H1 (cell line): ENCODE measurements at regions not wholly inside any gene's neighbourhood (a gene's known extent, or its start where the extent isn't known, plus 50 kb on each side); places are given as distances from the start of the nearest gene placed in this dataset.

Experiments
- CTBP2 ChIP-seq: IDR thresholded peaks from 2 replicates; pipeline ENCODE4 v1.7.0; 2011; ENCODE audit warnings: borderline replicate concordance, mild to moderate bottlenecking, moderate library complexity, mixed read lengths, low read length; ENCODE audit not compliant: insufficient read depth, insufficient read length
- GABPA ChIP-seq: IDR thresholded peaks from 2 replicates; pipeline ENCODE4 v1.6.1; 2011; ENCODE audit warnings: mild to moderate bottlenecking, low read length, moderate library complexity, borderline replicate concordance; ENCODE audit not compliant: insufficient read depth
- HDAC2 ChIP-seq, 2 experiments: fragments of 300-600 bp in 1 of 2; sonication (generic) in 1 of 2; IDR thresholded peaks; 2 replicates each; pipeline ENCODE4 v1.6.1; 2011 to 2012; ENCODE audit warnings: low read depth in 2 of 2, low read length in 2 of 2, mild to moderate bottlenecking in 2 of 2, moderate library complexity in 2 of 2, borderline replicate concordance in 1 of 2, inconsistent platforms in 1 of 2
- POLR2AphosphoS5 ChIP-seq: IDR thresholded peaks from 2 replicates; pipeline ENCODE4 v1.6.1; 2011; ENCODE audit warnings: low read depth, low read length
- SIX5 ChIP-seq: IDR thresholded peaks from 2 replicates; pipeline ENCODE4 v1.6.1; 2011; ENCODE audit warnings: mild to moderate bottlenecking, low read depth, low read length
- SP1 ChIP-seq: IDR thresholded peaks from 2 replicates; pipeline ENCODE4 v1.6.1; 2011; ENCODE audit warnings: low read depth, low read length
- TCF12 ChIP-seq: IDR thresholded peaks from 2 replicates; pipeline ENCODE4 v1.6.1; 2011; ENCODE audit warnings: low read depth, mild to moderate bottlenecking, low read length
- TEAD4 ChIP-seq: IDR thresholded peaks from 2 replicates; pipeline ENCODE4 v1.6.1; 2012; ENCODE audit warnings: low read depth, low read length, inconsistent platforms, mixed read lengths
- ZNF274 ChIP-seq: IDR thresholded peaks from 2 replicates; pipeline ENCODE4 v1.7.0; 2012; ENCODE audit warnings: low read length, borderline replicate concordance; ENCODE audit errors: extremely low read depth

GRCh38 chr4:24666316-24666715 lies 82.0 kb upstream of the DHX15 start (continued):
- TF ChIP-seq HDAC2 (IDR thresholded peaks at IDR 0.05; ENCODE audit: borderline replicate concordance in 1 of 2, low read depth in 2 of 2, low read length in 2 of 2) (no peak), TCF12 (no peak), TEAD4 (no peak), ZNF274 (no peak), SIX5 (no peak), CTBP2 (no peak), SP1 (no peak), POLR2AphosphoS5 (no peak), GABPA (no peak)
